GM12878 (cell line): ENCODE measurements at regions not wholly inside any gene's neighbourhood (a gene's known extent, or its start where the extent isn't known, plus 50 kb on each side); places are given as distances from the start of the nearest gene placed in this dataset.
A peak's percentile ranks its signal among the peaks of the same experiment; 100 is the strongest.

Experiments used
- CHD4 ChIP-seq: fragments of 200-600 bp; sonication (generic); IDR thresholded peaks from 2 replicates; pipeline ENCODE4 v1.6.1; 2016; ENCODE audit warnings: mild to moderate bottlenecking
- CREB1 ChIP-seq: IDR thresholded peaks from 2 replicates; pipeline ENCODE4 v1.6.1; 2012; ENCODE audit warnings: low read depth, mild to moderate bottlenecking, inconsistent platforms
- E2F8 ChIP-seq: fragments of 450-650 bp; IDR thresholded peaks from 2 replicates; pipeline ENCODE4 v1.6.1; 2018; ENCODE audit warnings: mild to moderate bottlenecking, low read depth, moderate library complexity; ENCODE audit not compliant: partially characterized antibody
- FOXK2 ChIP-seq: fragments of 450-650 bp; IDR thresholded peaks from 2 replicates; pipeline ENCODE4 v1.6.1; 2017; ENCODE audit warnings: mild to moderate bottlenecking, moderate library complexity
- GABPA ChIP-seq: IDR thresholded peaks from 2 replicates; pipeline ENCODE4 v1.6.1; 2014; ENCODE audit warnings: antibody characterized with exemption, low read depth, mild to moderate bottlenecking, inconsistent platforms
- GATAD2B ChIP-seq: fragments of 450-650 bp; conservative IDR thresholded peaks from 2 replicates; pipeline ENCODE4 v1.6.1; 2017; ENCODE audit warnings: low read depth, mild to moderate bottlenecking, moderate library complexity
- HCFC1 ChIP-seq: fragments of 150-350 bp; IDR thresholded peaks from 2 replicates; pipeline ENCODE4 v1.6.1; 2014; ENCODE audit warnings: low read length
- IKZF1 ChIP-seq: fragments of 450-650 bp; conservative IDR thresholded peaks from 2 replicates; pipeline ENCODE4 v1.6.1; 2017; ENCODE audit warnings: antibody characterized with exemption, mild to moderate bottlenecking
- JUND ChIP-seq: IDR thresholded peaks from 2 replicates; pipeline ENCODE4 v1.6.1; 2012; ENCODE audit warnings: low read depth, mild to moderate bottlenecking, low read length, improper control_type of control experiment, moderate library complexity
- KAT2A ChIP-seq: conservative IDR thresholded peaks from 2 replicates; pipeline ENCODE4 v1.6.1; 2011; ENCODE audit warnings: low read depth, low read length; ENCODE audit not compliant: control insufficient read depth
- LARP7 ChIP-seq: fragments of 450-650 bp; IDR thresholded peaks from 2 replicates; pipeline ENCODE4 v1.6.1; 2017; ENCODE audit warnings: mild to moderate bottlenecking
- MTA2 ChIP-seq: fragments of 450-650 bp; IDR thresholded peaks from 2 replicates; pipeline ENCODE4 v1.6.1; 2016; ENCODE audit warnings: low read depth, mild to moderate bottlenecking, moderate library complexity
- MYB ChIP-seq: fragments of 150-350 bp; IDR thresholded peaks from 2 replicates; pipeline ENCODE4 v1.6.1; 2014; ENCODE audit warnings: mild to moderate bottlenecking, low read depth, low read length, borderline replicate concordance
- MYC ChIP-seq: IDR thresholded peaks from 2 replicates; pipeline ENCODE4 v1.6.1; 2011; ENCODE audit warnings: mild to moderate bottlenecking, low read length, moderate library complexity, inconsistent platforms; ENCODE audit not compliant: insufficient read depth, insufficient replicate concordance, insufficient read length, severe bottlenecking
- NR2C1 ChIP-seq: fragments of 450-650 bp; IDR thresholded peaks from 2 replicates; pipeline ENCODE4 v1.6.1; 2017; ENCODE audit warnings: antibody characterized with exemption, mild to moderate bottlenecking, moderate library complexity
- NR2F1 ChIP-seq: fragments of 450-650 bp; conservative IDR thresholded peaks from 2 replicates; pipeline ENCODE4 v1.6.1; 2017; ENCODE audit warnings: mild to moderate bottlenecking
- PKNOX1 ChIP-seq: fragments of 450-650 bp; IDR thresholded peaks from 2 replicates; pipeline ENCODE4 v1.6.1; 2016; ENCODE audit warnings: mild to moderate bottlenecking
- SIX5 ChIP-seq: IDR thresholded peaks from 2 replicates; pipeline ENCODE4 v1.6.1; 2011; ENCODE audit warnings: mild to moderate bottlenecking, low read depth, low read length, moderate library complexity; ENCODE audit not compliant: severe bottlenecking
- SMAD5 ChIP-seq: IDR thresholded peaks from 2 replicates; pipeline ENCODE4 v1.6.1; 2016; ENCODE audit warnings: antibody characterized with exemption, low read depth
- SREBF1 ChIP-seq: IDR thresholded peaks from 2 replicates; pipeline ENCODE4 v1.6.1; 2012; ENCODE audit warnings: mild to moderate bottlenecking, low read length
- STAT1 ChIP-seq: fragments of 450-650 bp; conservative IDR thresholded peaks from 2 replicates; pipeline ENCODE4 v1.6.1; 2014; ENCODE audit warnings: antibody characterized with exemption, mild to moderate bottlenecking
- TARDBP ChIP-seq: IDR thresholded peaks from 2 replicates; pipeline ENCODE4 v1.6.1; 2016; ENCODE audit warnings: borderline replicate concordance
- TCF7 ChIP-seq: IDR thresholded peaks from 2 replicates; pipeline ENCODE4 v1.6.1; 2014; ENCODE audit warnings: antibody characterized with exemption, borderline replicate concordance
- YBX1 ChIP-seq: fragments of 450-650 bp; IDR thresholded peaks from 2 replicates; pipeline ENCODE4 v1.6.1; 2016; ENCODE audit warnings: antibody characterized with exemption
- ZNF384 ChIP-seq: IDR thresholded peaks from 2 replicates; pipeline ENCODE4 v1.6.1; 2012; ENCODE audit warnings: low read depth, mild to moderate bottlenecking, low read length, improper control_type of control experiment, borderline replicate concordance
- ZZZ3 ChIP-seq: IDR thresholded peaks from 2 replicates; pipeline ENCODE4 v1.6.1; 2011; ENCODE audit warnings: low read depth; ENCODE audit not compliant: control insufficient read depth, insufficient read length
- TF ChIP-seq, protein P1 (sequence below): fragments of 450-650 bp; IDR thresholded peaks from 2 replicates; pipeline ENCODE4 v1.6.1; 2017; ENCODE audit warnings: low read depth, mild to moderate bottlenecking, moderate library complexity
- TF ChIP-seq, protein P2 (sequence below): fragments of 150-350 bp; IDR thresholded peaks from 2 replicates; pipeline ENCODE4 v1.6.1; 2014; ENCODE audit warnings: mild to moderate bottlenecking, low read depth, low read length

GRCh38 chr10:62653254-62653653 is 151.3 kb upstream of the ADO start (continued):
- peak; percentile 97 for TF ChIP-seq IKZF1
- TF ChIP-seq MYB, result peak; percentile 68; the same call in 1 of the 2 replicates
- peak; percentile 31; the same call in 1 of the 2 replicates for TF ChIP-seq SREBF1
- TF ChIP-seq LARP7, result no peak
- peak; percentile 55; the same call in 1 of the 2 replicates for TF ChIP-seq ZNF384
- TF ChIP-seq CREB1, result peak; percentile 78
- TF ChIP-seq NR2C1, result no peak
- no peak for TF ChIP-seq STAT1
- TF ChIP-seq MYC, result no peak
- TF ChIP-seq FOXK2, result no peak
- TF ChIP-seq PKNOX1, result peak; percentile 91
- TF ChIP-seq, protein P1, sequence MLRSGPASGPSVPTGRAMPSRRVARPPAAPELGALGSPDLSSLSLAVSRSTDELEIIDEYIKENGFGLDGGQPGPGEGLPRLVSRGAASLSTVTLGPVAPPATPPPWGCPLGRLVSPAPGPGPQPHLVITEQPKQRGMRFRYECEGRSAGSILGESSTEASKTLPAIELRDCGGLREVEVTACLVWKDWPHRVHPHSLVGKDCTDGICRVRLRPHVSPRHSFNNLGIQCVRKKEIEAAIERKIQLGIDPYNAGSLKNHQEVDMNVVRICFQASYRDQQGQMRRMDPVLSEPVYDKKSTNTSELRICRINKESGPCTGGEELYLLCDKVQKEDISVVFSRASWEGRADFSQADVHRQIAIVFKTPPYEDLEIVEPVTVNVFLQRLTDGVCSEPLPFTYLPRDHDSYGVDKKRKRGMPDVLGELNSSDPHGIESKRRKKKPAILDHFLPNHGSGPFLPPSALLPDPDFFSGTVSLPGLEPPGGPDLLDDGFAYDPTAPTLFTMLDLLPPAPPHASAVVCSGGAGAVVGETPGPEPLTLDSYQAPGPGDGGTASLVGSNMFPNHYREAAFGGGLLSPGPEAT, result peak; percentile 97
- TF ChIP-seq ZZZ3, result no peak
- TF ChIP-seq KAT2A, result no peak
- TF ChIP-seq CHD4, result peak; percentile 52; the same call in 1 of the 2 replicates
- TF ChIP-seq MTA2, result peak; percentile 94
- TF ChIP-seq, protein P2, sequence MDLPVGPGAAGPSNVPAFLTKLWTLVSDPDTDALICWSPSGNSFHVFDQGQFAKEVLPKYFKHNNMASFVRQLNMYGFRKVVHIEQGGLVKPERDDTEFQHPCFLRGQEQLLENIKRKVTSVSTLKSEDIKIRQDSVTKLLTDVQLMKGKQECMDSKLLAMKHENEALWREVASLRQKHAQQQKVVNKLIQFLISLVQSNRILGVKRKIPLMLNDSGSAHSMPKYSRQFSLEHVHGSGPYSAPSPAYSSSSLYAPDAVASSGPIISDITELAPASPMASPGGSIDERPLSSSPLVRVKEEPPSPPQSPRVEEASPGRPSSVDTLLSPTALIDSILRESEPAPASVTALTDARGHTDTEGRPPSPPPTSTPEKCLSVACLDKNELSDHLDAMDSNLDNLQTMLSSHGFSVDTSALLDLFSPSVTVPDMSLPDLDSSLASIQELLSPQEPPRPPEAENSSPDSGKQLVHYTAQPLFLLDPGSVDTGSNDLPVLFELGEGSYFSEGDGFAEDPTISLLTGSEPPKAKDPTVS, result no peak
- TF ChIP-seq JUND, result peak; percentile 67
- no peak for TF ChIP-seq TCF7
- 0 out of 2 replicates have a peak, but pooled peaks have one; percentile 44 for TF ChIP-seq GABPA
- peak; percentile 78 for TF ChIP-seq NR2F1
- 0 out of 2 replicates have a peak, but pooled peaks have one; percentile 70 for TF ChIP-seq GATAD2B
- no peak for TF ChIP-seq HCFC1
- peak; percentile 87; the same call in 1 of the 2 replicates for TF ChIP-seq TARDBP
- TF ChIP-seq SMAD5, result no peak
- no peak for TF ChIP-seq SIX5
- TF ChIP-seq E2F8, result no peak
- no peak for TF ChIP-seq YBX1
